Effector memory CD8-positive, alpha-beta T cell (primary cell): ENCODE measurements at regions not wholly inside any gene's neighbourhood (a gene's known extent, or its start where the extent isn't known, plus 50 kb on each side); places are given as distances from the start of the nearest gene placed in this dataset.
"Not testable (repeated sequence)": the region's sequence is repeated elsewhere in the genome, so short reads cannot be mapped to it uniquely, and the experiment has no call there.

ENCODE experiments used
- ATAC-seq: fragments of 150-1000 bp; cut with Tn5 transposase; replicated peaks from 2 replicates; pipeline ENCODE4 v1.10.0; 2021; ENCODE audit warnings: mild to moderate bottlenecking, moderate library complexity
- DNase-seq, 3 experiments: peaks; one replicate each; pipeline ENCODE4 v3.0.0; 2021
- H3K27ac Mint-ChIP-seq, 2 donors: one replicate each; pipeline ENCODE4 v1.8.0; 2022; ENCODE audit warnings: mild to moderate bottlenecking in 2 of 2, mixed read lengths in 2 of 2, moderate library complexity in 2 of 2
- H3K27me3 Mint-ChIP-seq, 2 donors: one replicate each; pipeline ENCODE4 v1.8.0; 2022; ENCODE audit warnings: mixed read lengths in 2 of 2
- H3K36me3 Mint-ChIP-seq: one replicate; pipeline ENCODE4 v1.8.0; 2022; ENCODE audit warnings: mild to moderate bottlenecking, moderate library complexity, mixed read lengths; ENCODE audit not compliant: insufficient read depth
- H3K4me1 Mint-ChIP-seq, 2 donors: one replicate each; pipeline ENCODE4 v1.8.0; 2022; ENCODE audit warnings: low read depth in 2 of 2, mixed read lengths in 2 of 2
- H3K4me3 Mint-ChIP-seq, 2 donors: one replicate each; pipeline ENCODE4 v1.8.0; 2022; ENCODE audit warnings: mild to moderate bottlenecking in 2 of 2, mixed read lengths in 2 of 2, moderate library complexity in 2 of 2
- H3K9me3 Mint-ChIP-seq, 2 donors: one replicate each; pipeline ENCODE4 v1.8.0; 2022; ENCODE audit warnings: mixed read lengths in 2 of 2

DNA sequence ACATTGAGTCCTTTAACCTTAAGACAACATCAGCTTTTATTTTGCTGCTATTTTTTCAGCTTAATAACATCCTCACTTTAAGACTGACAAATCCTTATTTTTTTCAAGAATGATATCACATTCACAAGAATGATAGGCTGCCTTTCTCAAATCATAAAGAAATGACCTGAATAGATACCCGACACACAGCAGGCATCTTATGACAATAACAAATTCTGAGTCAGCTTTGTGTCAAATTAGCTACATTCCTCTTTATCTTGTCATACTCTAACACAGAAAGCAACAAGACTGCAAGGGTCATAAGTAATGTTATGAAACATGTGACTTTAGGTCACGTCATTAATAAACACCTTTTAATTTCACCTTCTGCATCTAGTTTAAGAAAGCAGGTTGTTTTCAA lies 2387.6 kb downstream of the PCDH7 start:
- Mint-ChIP-seq H3K27ac (no peak overlapping the region), H3K27me3 (no peaks in the 10 kb centered on the region), H3K4me1 (no peaks in the 10 kb centered on the region), H3K36me3 (no peaks in the 10 kb centered on the region), H3K4me3 (no peak overlapping the region), H3K9me3 (peaks cover 0 to 34% of the 10 kb centered on the region in 2 donors)
- DNase-seq, result no peak
- ATAC-seq, result no peak

- Mint-ChIP-seq H3K36me3 (no peaks in the 10 kb centered on the region), H3K27ac (no peak overlapping the region), H3K4me3 (no peak overlapping the region), H3K9me3 (peaks cover 0 to 29% of the 10 kb centered on the region in 2 donors), H3K27me3 (no peaks in the 10 kb centered on the region), H3K4me1 (no peaks in the 10 kb centered on the region)
- DNase-seq, result no peak
- ATAC-seq, result no peak
Observed at GRCh38 chr4:33111117-33111516, 2390.9 kb downstream of the PCDH7 start.

GRCh38 chr4:33116871-33117270 lies 2396.7 kb downstream of the PCDH7 start:
- no peaks in the 10 kb centered on the region for H3K27me3 Mint-ChIP-seq
- peaks cover 8 to 26% of the 10 kb centered on the region in 2 donors for H3K9me3 Mint-ChIP-seq
- H3K27ac Mint-ChIP-seq, result no peak overlapping the region
- no peaks in the 10 kb centered on the region for H3K36me3 Mint-ChIP-seq
- no peak overlapping the region for H3K4me3 Mint-ChIP-seq
- DNase-seq (no peak), ATAC-seq (no peak)
- H3K4me1 Mint-ChIP-seq, result no peaks in the 10 kb centered on the region

GRCh38 chr4:33126002-33126401 lies 2405.8 kb downstream of the PCDH7 start:
- no peak for ATAC-seq
- Mint-ChIP-seq H3K9me3 (peaks cover 3 to 9% of the 10 kb centered on the region in 2 donors), H3K27ac (no peak overlapping the region), H3K27me3 (no peaks in the 10 kb centered on the region), H3K4me1 (no peaks in the 10 kb centered on the region), H3K4me3 (no peak overlapping the region), H3K36me3 (no peaks in the 10 kb centered on the region)
- DNase-seq, result no peak

DNA sequence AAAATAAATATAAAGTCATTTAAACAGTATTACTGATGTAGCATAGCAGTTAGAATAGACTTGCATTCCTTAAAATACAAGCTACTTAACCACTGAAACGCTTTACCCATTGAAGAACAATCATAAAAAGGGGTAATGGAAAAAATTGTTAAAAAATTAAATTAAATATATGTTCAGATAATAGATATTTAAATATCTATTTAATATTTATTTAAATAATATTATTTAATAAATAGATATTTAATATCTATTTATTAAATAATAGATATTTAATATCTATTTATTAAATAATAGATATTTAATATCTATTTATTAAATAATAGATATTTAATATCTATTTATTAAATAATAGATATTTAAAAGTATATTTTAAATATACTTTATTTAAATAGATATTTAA lies 2410.5 kb downstream of the PCDH7 start:
- not testable (repeated sequence) for H3K36me3 Mint-ChIP-seq, H3K4me3 Mint-ChIP-seq, H3K27ac Mint-ChIP-seq, DNase-seq, H3K27me3 Mint-ChIP-seq, H3K9me3 Mint-ChIP-seq, ATAC-seq, H3K4me1 Mint-ChIP-seq

GRCh38 chr4:33133723-33134122 lies 2413.6 kb downstream of the PCDH7 start:
- no peaks in the 10 kb centered on the region for H3K27me3 Mint-ChIP-seq
- H3K4me1 Mint-ChIP-seq, result no peaks in the 10 kb centered on the region
- H3K36me3 Mint-ChIP-seq, result peaks cover 3% of the 10 kb centered on the region
- no peak overlapping the region for H3K27ac Mint-ChIP-seq
- ATAC-seq (no peak), DNase-seq (no peak)
- no peak overlapping the region for H3K4me3 Mint-ChIP-seq
- peaks cover 5 to 7% of the 10 kb centered on the region in 2 donors for H3K9me3 Mint-ChIP-seq

GRCh38 chr4:33134366-33134765 lies 2414.2 kb downstream of the PCDH7 start:
- no peak overlapping the region for H3K4me3 Mint-ChIP-seq
- H3K9me3 Mint-ChIP-seq, result peaks cover 5 to 7% of the 10 kb centered on the region in 2 donors
- ATAC-seq (no peak), DNase-seq (no peak)
- peaks cover 3% of the 10 kb centered on the region for H3K36me3 Mint-ChIP-seq
- no peaks in the 10 kb centered on the region for H3K27me3 Mint-ChIP-seq
- H3K27ac Mint-ChIP-seq, result no peak overlapping the region
- no peaks in the 10 kb centered on the region for H3K4me1 Mint-ChIP-seq

- H3K4me3 Mint-ChIP-seq, result no peak overlapping the region
- no peaks in the 10 kb centered on the region for H3K4me1 Mint-ChIP-seq
- no peak overlapping the region for H3K27ac Mint-ChIP-seq
- ATAC-seq, result no peak
- no peak for DNase-seq
- peaks cover 0 to 6% of the 10 kb centered on the region in 2 donors for H3K9me3 Mint-ChIP-seq
- H3K27me3 Mint-ChIP-seq, result no peaks in the 10 kb centered on the region
- no peaks in the 10 kb centered on the region for H3K36me3 Mint-ChIP-seq
Observed at GRCh38 chr4:33149658-33150524, 2429.7 kb downstream of the PCDH7 start.

DNA sequence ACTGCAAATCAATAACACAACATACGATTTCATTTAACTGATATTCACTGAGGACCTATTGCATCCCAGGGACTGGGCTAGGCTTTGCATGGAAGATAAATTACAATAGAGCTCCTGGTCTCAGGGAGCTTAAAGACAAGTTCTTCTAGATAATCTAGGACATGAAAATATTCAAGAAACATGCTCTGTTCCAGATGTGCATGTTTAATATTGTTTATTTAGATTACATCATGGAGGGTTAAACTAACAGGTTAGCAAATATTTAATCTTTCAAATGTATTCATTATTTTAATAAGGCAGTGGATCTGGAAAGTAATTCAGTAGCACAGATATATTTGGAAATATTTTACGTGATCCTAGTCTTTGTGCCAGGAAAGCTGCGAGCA lies 2430.3 kb downstream of the PCDH7 start:
- no peaks in the 10 kb centered on the region for H3K4me1 Mint-ChIP-seq
- no peaks in the 10 kb centered on the region for H3K36me3 Mint-ChIP-seq
- no peaks in the 10 kb centered on the region for H3K27me3 Mint-ChIP-seq
- ATAC-seq (no peak), DNase-seq (no peak)
- no peak overlapping the region for H3K27ac Mint-ChIP-seq
- H3K4me3 Mint-ChIP-seq, result no peak overlapping the region
- H3K9me3 Mint-ChIP-seq, result peaks cover 0 to 6% of the 10 kb centered on the region in 2 donors

DNA sequence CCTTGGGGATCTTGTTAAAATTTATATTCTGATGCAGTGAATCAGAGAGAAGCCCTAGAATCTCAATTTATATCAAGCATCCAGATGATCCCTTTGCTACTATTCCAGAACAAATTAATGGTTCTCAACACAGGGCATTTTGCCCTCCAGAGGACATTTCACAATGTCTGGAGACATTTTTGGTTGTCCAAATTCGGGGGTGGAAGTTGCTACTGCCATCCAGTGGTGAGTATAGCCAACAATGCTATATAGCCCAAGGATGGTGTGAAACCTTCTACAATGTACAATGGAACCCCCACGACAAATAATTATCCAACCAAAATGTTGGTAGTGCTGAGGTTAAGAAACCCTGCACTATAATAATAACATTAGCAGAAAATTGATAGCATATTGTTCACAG lies 2440.0 kb downstream of the PCDH7 start:
- Mint-ChIP-seq H3K4me3 (no peak overlapping the region), H3K27ac (no peak overlapping the region), H3K36me3 (no peaks in the 10 kb centered on the region), H3K4me1 (no peaks in the 10 kb centered on the region), H3K9me3 (peaks cover 8 to 13% of the 10 kb centered on the region in 2 donors), H3K27me3 (no peaks in the 10 kb centered on the region)
- ATAC-seq (no peak), DNase-seq (no peak)

DNA sequence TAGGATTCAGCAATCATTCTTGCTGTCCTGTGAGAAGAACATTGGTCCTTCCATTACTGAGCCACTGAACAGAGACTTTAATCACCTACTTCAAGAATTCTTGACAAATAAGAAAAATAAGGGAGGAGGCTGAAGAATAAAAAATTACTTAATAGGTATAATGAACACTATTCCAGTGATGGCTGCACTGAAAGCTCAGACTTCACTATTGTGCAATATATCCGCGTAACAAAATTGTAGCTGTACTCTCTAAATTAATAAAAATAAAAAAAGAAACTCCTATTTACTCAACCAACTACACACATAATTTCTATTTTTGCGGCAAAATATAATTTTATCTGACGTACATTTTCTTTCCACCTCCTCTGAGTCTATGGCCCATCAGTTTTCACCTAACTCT lies 2441.0 kb downstream of the PCDH7 start:
- Mint-ChIP-seq H3K27me3 (no peaks in the 10 kb centered on the region), H3K4me3 (no peak overlapping the region), H3K27ac (no peak overlapping the region), H3K36me3 (no peaks in the 10 kb centered on the region), H3K9me3 (peaks cover 13 to 17% of the 10 kb centered on the region in 2 donors), H3K4me1 (no peaks in the 10 kb centered on the region)
- no peak for ATAC-seq
- DNase-seq, result no peak

DNA sequence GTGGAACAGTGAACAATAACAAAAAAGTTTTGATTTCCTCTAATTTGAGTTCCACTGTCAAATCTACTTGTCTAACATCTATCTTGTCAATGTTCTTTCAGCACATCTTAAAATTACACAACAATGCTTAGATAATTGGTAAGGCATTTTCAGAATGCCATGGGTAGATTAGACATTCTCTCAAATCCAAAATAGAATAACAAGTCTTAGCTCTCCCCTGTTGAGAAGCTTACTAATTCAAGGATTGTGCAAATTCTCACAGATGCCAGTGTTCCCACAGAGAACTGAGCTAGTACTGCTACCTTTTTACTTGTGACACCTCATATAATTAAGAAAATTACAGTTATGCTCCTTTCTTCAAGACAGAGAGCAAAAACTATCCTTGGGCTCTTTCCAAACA lies 2442.0 kb downstream of the PCDH7 start:
- Mint-ChIP-seq H3K36me3 (no peaks in the 10 kb centered on the region), H3K4me1 (no peaks in the 10 kb centered on the region), H3K27ac (no peak overlapping the region)

GRCh38 chr4:33171873-33172525 lies 2451.8 kb downstream of the PCDH7 start:
- Mint-ChIP-seq H3K36me3 (no peaks in the 10 kb centered on the region), H3K27me3 (no peaks in the 10 kb centered on the region), H3K4me1 (no peaks in the 10 kb centered on the region), H3K4me3 (no peak overlapping the region), H3K27ac (no peak overlapping the region), H3K9me3 (peaks cover 0 to 6% of the 10 kb centered on the region in 2 donors)
- DNase-seq (no peak), ATAC-seq (no peak)

More for the DNA sequence above, 2442.0 kb downstream of the PCDH7 start:
- DNase-seq, result no peak
- ATAC-seq, result no peak
- Mint-ChIP-seq H3K9me3 (peaks cover 13 to 14% of the 10 kb centered on the region in 2 donors), H3K27me3 (no peaks in the 10 kb centered on the region), H3K4me3 (no peak overlapping the region)

GRCh38 chr4:33176566-33176965 lies 2456.4 kb downstream of the PCDH7 start:
- no peaks in the 10 kb centered on the region for H3K36me3 Mint-ChIP-seq

More at GRCh38 chr4:33176566-33176965, 2456.4 kb downstream of the PCDH7 start:
- H3K4me3 Mint-ChIP-seq, result no peak overlapping the region
- no peaks in the 10 kb centered on the region for H3K27me3 Mint-ChIP-seq
- peaks cover 10 to 19% of the 10 kb centered on the region in 2 donors for H3K9me3 Mint-ChIP-seq
- H3K4me1 Mint-ChIP-seq, result no peaks in the 10 kb centered on the region
- DNase-seq, result no peak
- H3K27ac Mint-ChIP-seq, result no peak overlapping the region
- ATAC-seq, result no peak
